RWPE2 (cell line): ENCODE measurements at regions not wholly inside any gene's neighbourhood (a gene's known extent, or its start where the extent isn't known, plus 50 kb on each side); places are given as distances from the start of the nearest gene placed in this dataset.

ENCODE experiments used
- ATAC-seq: fragments of 200-7000 bp; cut with Tn5 transposase; 3 replicates; pipeline ENCODE4 v1.9.1; 2021; ENCODE audit warnings: low read depth
- DNase-seq: peaks from one replicate; pipeline ENCODE4 v3.0.0-alpha.2; 2020; ENCODE audit warnings: low spot score
- H3K27ac ChIP-seq: fragments of 450-650 bp; 2 replicates; pipeline ENCODE4 v1.5.1; 2017; ENCODE audit warnings: mild to moderate bottlenecking; ENCODE audit not compliant: poor library complexity, severe bottlenecking
- H3K27me3 ChIP-seq: fragments of 250-450 bp; sonication (Bioruptor Pico); 2 replicates; pipeline ENCODE4 v1.5.1; 2021; ENCODE audit warnings: mild to moderate bottlenecking, moderate library complexity; ENCODE audit not compliant: insufficient read depth, poor library complexity, severe bottlenecking
- H3K36me3 ChIP-seq: fragments of 250-450 bp; sonication (Bioruptor Pico); 2 replicates; pipeline ENCODE4 v1.5.1; 2020; ENCODE audit warnings: low read depth, mild to moderate bottlenecking, moderate library complexity
- H3K4me1 ChIP-seq: fragments of 250-450 bp; sonication (Bioruptor Pico); 2 replicates; pipeline ENCODE4 v1.5.1; 2021; ENCODE audit warnings: mild to moderate bottlenecking, moderate library complexity; ENCODE audit not compliant: insufficient read depth, poor library complexity, severe bottlenecking
- H3K4me3 ChIP-seq: fragments of 250-450 bp; sonication (Bioruptor Pico); 2 replicates; pipeline ENCODE4 v1.5.1; 2021; ENCODE audit warnings: mild to moderate bottlenecking, moderate library complexity; ENCODE audit not compliant: severe bottlenecking
- H3K9me3 ChIP-seq: fragments of 250-450 bp; sonication (Bioruptor Pico); 2 replicates; pipeline ENCODE4 v1.5.1; 2021; ENCODE audit warnings: mild to moderate bottlenecking, moderate library complexity; ENCODE audit not compliant: severe bottlenecking
- TF ChIP-seq, protein P1 (sequence below): fragments of 450-650 bp; IDR thresholded peaks from one replicate; pipeline ENCODE4 v1.5.1; 2017; ENCODE audit warnings: mild to moderate bottlenecking, moderate library complexity; ENCODE audit not compliant: poor library complexity, severe bottlenecking

DNA sequence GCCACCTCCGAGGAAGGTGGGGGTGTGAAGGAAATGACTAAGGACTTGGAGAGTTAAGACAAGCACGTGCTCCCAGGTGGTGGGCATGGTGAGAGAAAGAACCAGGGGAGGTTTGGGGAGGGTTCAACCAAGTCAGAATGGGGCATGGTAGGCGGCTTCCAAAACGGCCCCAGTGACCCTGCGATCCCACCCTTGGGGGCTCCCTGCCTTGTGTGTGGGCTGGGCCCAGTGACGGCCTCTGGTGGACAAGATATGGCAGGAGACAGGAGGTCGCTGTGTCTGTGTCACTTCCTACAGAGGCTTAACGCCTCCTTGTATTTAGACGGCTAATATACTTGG, 51.3 kb upstream of the IRX4 start:
- H3K27ac ChIP-seq = no peak overlapping the region
- H3K4me3 ChIP-seq = no peak overlapping the region
- TF ChIP-seq, protein P1, sequence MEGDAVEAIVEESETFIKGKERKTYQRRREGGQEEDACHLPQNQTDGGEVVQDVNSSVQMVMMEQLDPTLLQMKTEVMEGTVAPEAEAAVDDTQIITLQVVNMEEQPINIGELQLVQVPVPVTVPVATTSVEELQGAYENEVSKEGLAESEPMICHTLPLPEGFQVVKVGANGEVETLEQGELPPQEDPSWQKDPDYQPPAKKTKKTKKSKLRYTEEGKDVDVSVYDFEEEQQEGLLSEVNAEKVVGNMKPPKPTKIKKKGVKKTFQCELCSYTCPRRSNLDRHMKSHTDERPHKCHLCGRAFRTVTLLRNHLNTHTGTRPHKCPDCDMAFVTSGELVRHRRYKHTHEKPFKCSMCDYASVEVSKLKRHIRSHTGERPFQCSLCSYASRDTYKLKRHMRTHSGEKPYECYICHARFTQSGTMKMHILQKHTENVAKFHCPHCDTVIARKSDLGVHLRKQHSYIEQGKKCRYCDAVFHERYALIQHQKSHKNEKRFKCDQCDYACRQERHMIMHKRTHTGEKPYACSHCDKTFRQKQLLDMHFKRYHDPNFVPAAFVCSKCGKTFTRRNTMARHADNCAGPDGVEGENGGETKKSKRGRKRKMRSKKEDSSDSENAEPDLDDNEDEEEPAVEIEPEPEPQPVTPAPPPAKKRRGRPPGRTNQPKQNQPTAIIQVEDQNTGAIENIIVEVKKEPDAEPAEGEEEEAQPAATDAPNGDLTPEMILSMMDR = no peak
- H3K9me3 ChIP-seq = no peaks in the 10 kb centered on the region
- H3K4me1 ChIP-seq = peaks cover 29% of the 10 kb centered on the region
- no peak for DNase-seq
- ATAC-seq = no peak
- H3K27me3 ChIP-seq = no peaks in the 10 kb centered on the region
- H3K36me3 ChIP-seq = no peaks in the 10 kb centered on the region

DNA sequence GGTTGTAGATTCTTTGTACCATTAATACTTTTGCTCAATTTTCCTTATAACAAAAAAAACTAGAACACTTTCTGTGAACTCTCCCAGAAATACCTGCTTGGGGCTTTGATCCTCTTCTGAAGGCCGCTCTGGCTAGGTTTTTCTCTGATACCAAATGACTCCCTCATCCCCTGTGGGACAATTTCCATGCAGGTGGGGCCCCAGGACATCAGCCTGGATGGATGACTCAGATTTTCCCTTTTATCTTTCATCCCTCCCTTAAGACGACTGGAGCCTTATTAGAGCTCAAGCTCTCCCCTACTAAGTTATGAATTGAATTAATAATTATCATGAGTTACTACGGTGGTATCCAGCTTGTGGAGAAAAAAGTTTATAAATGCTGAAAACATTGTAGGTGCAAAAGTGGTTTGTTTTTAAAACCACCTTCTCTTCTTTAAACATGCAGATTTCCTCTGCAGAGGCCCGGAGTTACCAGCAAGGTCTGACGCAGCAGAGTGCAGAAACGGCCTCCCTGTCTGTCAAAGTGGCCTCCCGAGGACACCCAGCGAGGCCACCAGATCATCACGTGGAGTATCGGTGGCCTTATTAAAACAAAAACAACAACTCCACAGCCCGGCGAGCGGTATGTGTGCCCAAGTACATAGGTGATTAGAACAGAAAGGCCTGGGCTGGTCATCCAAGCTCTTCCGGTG, 50.8 kb upstream of the IRX4 start:
- Histone ChIP-seq H3K4me3 (no peak overlapping the region), H3K27ac (no peak overlapping the region), H3K36me3 (no peaks in the 10 kb centered on the region), H3K27me3 (no peaks in the 10 kb centered on the region), H3K9me3 (no peaks in the 10 kb centered on the region), H3K4me1 (peaks cover 29% of the 10 kb centered on the region)
- TF ChIP-seq, protein P1 = no peak
- ATAC-seq = no peak
- DNase-seq = no peak
